ENCODE measurements at regions not wholly inside any gene's neighbourhood (a gene's known extent, or its start where the extent isn't known, plus 50 kb on each side); places are given as distances from the start of the nearest gene placed in this dataset.

GRCh38 chr2:217195658-217196446, 336.0 kb upstream of the TNP1 start:
- TF ChIP-seq SUZ12 (IDR thresholded peaks at IDR 0.05) (no peak), PKNOX1 (IDR thresholded peaks at IDR 0.05) (no peak), LEF1 (IDR thresholded peaks at IDR 0.05; ENCODE audit: borderline replicate concordance) (no peak), ELF4 (IDR thresholded peaks at IDR 0.05) (no peak), SP1 (IDR thresholded peaks at IDR 0.05) (no peak), FOXA1 (IDR thresholded peaks at IDR 0.05) (no peak), ARNT (IDR thresholded peaks at IDR 0.05) (no peak), HDGF (IDR thresholded peaks at IDR 0.05; ENCODE audit: borderline replicate concordance) (no peak), TARDBP (IDR thresholded peaks at IDR 0.05) (no peak), NFRKB (IDR thresholded peaks at IDR 0.05) (no peak)

Measured in HEK293T (cell line).